ENCODE measurements at regions not wholly inside any gene's neighbourhood (a gene's known extent, or its start where the extent isn't known, plus 50 kb on each side); places are given as distances from the start of the nearest gene placed in this dataset.

- H3K4me1 Mint-ChIP-seq: peaks cover 5% of the 10 kb centered on the region
- H3K27me3 Mint-ChIP-seq: no peaks in the 10 kb centered on the region
- H3K36me3 Mint-ChIP-seq: no peaks in the 10 kb centered on the region
- H3K9me3 Mint-ChIP-seq: peaks cover 3% of the 10 kb centered on the region
- H3K4me3 Mint-ChIP-seq: no peak overlapping the region
- no peak overlapping the region for H3K27ac Mint-ChIP-seq
Observed at GRCh38 chr2:6254441-6254840, 562.3 kb downstream of the SOX11 start.

- no peaks in the 10 kb centered on the region for H3K4me1 Mint-ChIP-seq
- no peak overlapping the region for H3K4me3 Mint-ChIP-seq
- no peak overlapping the region for H3K27ac Mint-ChIP-seq
- no peaks in the 10 kb centered on the region for H3K36me3 Mint-ChIP-seq
- peaks cover 4% of the 10 kb centered on the region for H3K9me3 Mint-ChIP-seq
- peaks cover 1% of the 10 kb centered on the region for H3K27me3 Mint-ChIP-seq
Observed at GRCh38 chr2:6264198-6264597, 572.0 kb downstream of the SOX11 start.

DNA sequence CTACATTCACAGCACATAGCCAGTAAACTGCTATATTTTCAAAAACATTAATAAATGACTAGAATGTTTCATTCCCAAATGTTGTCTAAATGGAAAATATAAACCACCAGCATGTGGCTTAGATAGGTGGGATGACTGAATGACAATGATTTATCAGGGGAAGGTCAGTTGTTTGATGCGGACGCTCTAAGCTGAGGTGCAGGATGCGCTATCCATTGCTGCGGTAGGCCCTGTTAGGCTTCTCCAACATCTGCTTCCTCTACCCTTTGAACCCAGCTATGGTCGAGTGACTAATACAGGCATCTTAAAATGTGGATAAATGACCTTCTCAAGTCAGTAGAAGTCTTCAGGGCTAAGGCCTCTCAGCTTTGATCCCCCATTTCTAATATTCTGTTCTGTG lies 584.2 kb downstream of the CMPK2 start:
- H3K27me3 Mint-ChIP-seq: no peaks in the 10 kb centered on the region
- peaks cover 9% of the 10 kb centered on the region for H3K9me3 Mint-ChIP-seq
- H3K36me3 Mint-ChIP-seq: no peaks in the 10 kb centered on the region
- no peak overlapping the region for H3K27ac Mint-ChIP-seq
- H3K4me1 Mint-ChIP-seq: no peaks in the 10 kb centered on the region
- no peak overlapping the region for H3K4me3 Mint-ChIP-seq

DNA sequence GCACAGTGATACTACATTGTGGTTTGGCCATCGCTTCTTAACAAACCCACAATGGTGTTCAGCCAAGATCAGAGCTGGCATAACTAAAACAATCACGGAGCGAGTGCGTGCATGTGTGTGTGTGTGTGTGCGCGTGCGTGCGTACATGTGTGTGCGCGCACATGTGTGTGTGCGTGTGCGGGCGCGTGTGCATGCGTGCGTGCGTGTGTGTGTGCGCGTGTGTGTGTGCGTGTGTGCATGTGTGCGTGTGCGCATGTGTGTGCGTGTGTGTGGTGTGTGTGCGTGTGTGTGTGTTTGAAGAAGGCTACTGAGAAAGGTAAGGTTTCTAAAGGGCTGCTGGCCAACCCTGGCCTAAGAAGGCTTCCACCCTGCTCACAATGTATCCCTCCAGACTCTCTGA lies 582.4 kb downstream of the CMPK2 start:
- Mint-ChIP-seq H3K9me3 (peaks cover 6% of the 10 kb centered on the region), H3K36me3 (no peaks in the 10 kb centered on the region), H3K4me3 (no peak overlapping the region), H3K4me1 (no peaks in the 10 kb centered on the region), H3K27me3 (no peaks in the 10 kb centered on the region), H3K27ac (no peak overlapping the region)

- H3K4me1 Mint-ChIP-seq: no peaks in the 10 kb centered on the region
- H3K9me3 Mint-ChIP-seq: peaks cover 11% of the 10 kb centered on the region
- no peak overlapping the region for H3K27ac Mint-ChIP-seq
- H3K36me3 Mint-ChIP-seq: no peaks in the 10 kb centered on the region
- no peaks in the 10 kb centered on the region for H3K27me3 Mint-ChIP-seq
- no peak overlapping the region for H3K4me3 Mint-ChIP-seq
Observed at GRCh38 chr2:6287406-6287805, 578.3 kb downstream of the CMPK2 start.

DNA sequence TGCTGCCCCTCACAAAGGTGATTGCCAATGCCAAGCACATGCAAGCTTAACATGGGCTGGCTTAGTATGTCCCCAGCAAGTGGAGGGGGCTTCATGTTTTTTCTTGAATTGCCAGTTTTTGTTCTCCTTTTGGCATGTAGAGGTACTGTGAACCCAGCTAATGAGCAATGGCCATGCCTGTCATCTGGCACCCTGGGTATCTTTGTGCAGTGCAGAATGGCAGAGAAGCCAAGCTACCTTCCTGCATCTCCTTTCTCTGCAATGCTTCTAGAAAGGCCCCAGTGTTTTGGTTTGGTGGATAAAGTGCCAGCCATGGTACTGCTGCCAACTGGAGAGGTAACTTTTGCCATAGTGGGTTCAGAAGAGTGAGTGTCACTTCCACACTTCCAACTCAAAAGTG lies 576.9 kb downstream of the CMPK2 start:
- no peaks in the 10 kb centered on the region for H3K4me1 Mint-ChIP-seq
- peaks cover 11% of the 10 kb centered on the region for H3K9me3 Mint-ChIP-seq
- no peak overlapping the region for H3K27ac Mint-ChIP-seq
- H3K4me3 Mint-ChIP-seq: no peak overlapping the region
- H3K36me3 Mint-ChIP-seq: no peaks in the 10 kb centered on the region
- no peaks in the 10 kb centered on the region for H3K27me3 Mint-ChIP-seq

DNA sequence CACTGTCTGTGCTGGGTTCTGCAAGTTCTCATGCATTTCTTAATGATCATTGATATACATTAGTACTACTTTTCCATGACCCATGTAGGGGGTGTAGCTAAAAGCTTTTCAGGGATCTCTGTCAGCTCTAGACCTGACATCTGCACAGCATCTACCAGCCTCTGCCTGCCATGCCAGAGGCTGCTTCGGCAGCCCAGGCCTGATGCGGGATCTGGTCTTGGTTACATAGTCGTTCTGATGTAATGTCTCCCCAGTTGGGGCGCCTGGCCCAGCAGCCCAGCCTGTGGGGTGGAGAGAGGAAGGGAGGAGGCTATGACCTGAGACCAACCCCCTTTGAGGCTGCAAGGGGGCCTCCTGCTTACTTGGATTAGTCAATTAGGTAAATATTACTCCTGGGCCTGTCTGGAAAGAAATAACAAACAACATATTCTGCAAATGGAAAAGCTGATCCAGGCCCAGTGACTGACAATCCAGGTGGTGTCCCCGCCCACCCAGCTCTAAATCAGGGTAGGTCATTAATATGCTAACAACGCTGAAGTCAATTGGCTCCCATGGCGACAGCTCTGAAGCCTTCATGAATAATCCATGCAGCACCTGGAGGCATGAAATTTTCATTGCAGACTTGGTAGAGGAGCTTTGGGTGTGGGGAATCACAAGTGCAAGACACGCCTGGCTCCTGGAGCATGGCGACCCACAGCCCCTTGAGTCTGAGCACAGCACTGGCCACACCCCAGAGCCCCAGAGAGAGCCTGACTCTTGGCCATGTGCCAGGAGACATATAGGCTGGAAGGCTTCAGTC lies 575.3 kb downstream of the CMPK2 start:
- Mint-ChIP-seq H3K27ac (no peak overlapping the region), H3K9me3 (peaks cover 11% of the 10 kb centered on the region), H3K4me1 (no peaks in the 10 kb centered on the region), H3K36me3 (no peaks in the 10 kb centered on the region), H3K27me3 (no peaks in the 10 kb centered on the region), H3K4me3 (no peak overlapping the region)

DNA sequence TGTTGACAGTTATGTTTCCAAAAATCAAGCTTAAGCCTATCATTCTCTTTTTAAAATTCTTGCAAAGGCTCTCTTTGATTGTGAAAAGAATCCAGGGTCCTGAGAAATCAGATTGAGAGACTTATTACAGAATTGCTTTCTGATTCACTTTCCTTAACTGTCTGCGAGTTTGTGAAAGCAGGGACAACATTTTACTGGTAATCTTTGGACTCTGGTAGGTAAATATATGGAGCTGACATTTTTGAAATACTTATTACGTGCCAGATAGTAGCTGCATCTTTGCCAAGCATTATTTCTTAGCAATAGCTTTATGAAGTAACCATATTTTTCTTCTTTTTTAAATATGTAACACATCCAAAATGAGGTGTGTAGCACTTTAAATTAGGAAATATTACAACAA lies 570.9 kb downstream of the CMPK2 start:
- H3K36me3 Mint-ChIP-seq: no peaks in the 10 kb centered on the region
- no peak overlapping the region for H3K27ac Mint-ChIP-seq
- H3K27me3 Mint-ChIP-seq: peaks cover 2% of the 10 kb centered on the region
- H3K9me3 Mint-ChIP-seq: peaks cover 15% of the 10 kb centered on the region
- no peak overlapping the region for H3K4me3 Mint-ChIP-seq
- H3K4me1 Mint-ChIP-seq: no peaks in the 10 kb centered on the region

DNA sequence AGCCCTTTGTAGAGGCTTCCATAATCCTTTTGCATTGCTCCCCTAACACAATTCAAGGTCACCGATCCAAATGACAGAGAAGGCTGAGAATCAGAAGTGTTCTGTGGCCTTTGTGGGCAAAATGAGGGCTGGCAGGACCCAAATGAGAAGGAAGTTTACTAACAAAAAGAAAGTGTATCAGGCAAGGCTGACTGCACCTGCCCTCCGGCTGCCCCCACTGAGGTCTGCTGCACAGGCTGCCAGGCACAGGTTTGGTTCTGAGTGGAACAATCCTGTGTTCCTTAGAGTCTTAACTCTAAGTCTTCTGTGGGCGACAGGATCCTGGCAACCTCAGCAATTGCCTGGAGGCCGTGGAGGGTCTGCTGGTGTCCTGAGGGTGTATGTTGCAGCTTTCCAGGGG lies 568.5 kb downstream of the CMPK2 start:
- Mint-ChIP-seq H3K4me3 (no peak overlapping the region), H3K9me3 (peaks cover 6% of the 10 kb centered on the region), H3K4me1 (no peaks in the 10 kb centered on the region), H3K36me3 (no peaks in the 10 kb centered on the region), H3K27me3 (peaks cover 2% of the 10 kb centered on the region), H3K27ac (no peak overlapping the region)

DNA sequence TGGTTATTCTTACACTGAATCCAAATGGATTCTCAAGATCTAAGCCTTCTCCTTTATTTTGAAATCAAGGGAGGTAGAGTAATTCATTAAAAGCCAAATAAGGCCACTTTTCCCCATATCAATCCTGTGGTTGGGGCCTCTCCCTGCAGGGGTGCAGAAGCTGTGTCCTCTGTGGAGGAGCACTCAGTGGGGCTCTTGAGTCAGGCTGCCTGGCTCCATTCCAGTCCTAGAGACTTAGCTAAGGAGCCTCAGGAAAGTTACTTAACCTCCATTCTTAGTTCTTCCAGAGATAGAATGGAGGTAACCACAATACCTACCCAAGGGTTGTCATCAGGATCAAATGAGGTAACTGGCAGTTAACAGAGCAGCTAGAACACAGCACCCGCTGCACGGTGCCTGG lies 564.3 kb downstream of the CMPK2 start:
- no peaks in the 10 kb centered on the region for H3K4me1 Mint-ChIP-seq
- no peak overlapping the region for H3K4me3 Mint-ChIP-seq
- peaks cover 7% of the 10 kb centered on the region for H3K9me3 Mint-ChIP-seq
- H3K27me3 Mint-ChIP-seq: no peaks in the 10 kb centered on the region
- H3K27ac Mint-ChIP-seq: no peak overlapping the region
- H3K36me3 Mint-ChIP-seq: no peaks in the 10 kb centered on the region

DNA sequence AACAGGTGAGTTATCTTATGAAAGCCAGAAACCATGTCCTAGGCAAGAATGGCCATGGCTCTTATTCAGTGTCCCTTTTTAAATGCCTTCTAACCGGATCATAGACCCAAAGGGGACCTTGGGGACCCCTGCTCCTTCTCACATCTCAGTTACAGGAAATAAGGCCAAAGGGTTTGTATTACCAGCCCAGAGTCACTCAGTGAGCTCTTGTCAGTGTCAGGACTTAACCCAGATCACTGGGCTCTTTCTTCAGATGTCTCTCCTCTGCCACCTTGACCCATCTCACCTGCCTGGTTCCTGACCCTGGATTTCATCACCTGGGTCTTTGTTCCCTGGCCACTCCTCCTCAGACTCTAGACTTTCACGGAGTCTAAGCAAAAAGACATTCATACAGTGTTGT lies 556.7 kb downstream of the CMPK2 start:
- no peak overlapping the region for H3K4me3 Mint-ChIP-seq
- H3K27me3 Mint-ChIP-seq: no peaks in the 10 kb centered on the region
- H3K27ac Mint-ChIP-seq: no peak overlapping the region
- no peaks in the 10 kb centered on the region for H3K4me1 Mint-ChIP-seq
- peaks cover 9% of the 10 kb centered on the region for H3K9me3 Mint-ChIP-seq
- no peaks in the 10 kb centered on the region for H3K36me3 Mint-ChIP-seq

DNA sequence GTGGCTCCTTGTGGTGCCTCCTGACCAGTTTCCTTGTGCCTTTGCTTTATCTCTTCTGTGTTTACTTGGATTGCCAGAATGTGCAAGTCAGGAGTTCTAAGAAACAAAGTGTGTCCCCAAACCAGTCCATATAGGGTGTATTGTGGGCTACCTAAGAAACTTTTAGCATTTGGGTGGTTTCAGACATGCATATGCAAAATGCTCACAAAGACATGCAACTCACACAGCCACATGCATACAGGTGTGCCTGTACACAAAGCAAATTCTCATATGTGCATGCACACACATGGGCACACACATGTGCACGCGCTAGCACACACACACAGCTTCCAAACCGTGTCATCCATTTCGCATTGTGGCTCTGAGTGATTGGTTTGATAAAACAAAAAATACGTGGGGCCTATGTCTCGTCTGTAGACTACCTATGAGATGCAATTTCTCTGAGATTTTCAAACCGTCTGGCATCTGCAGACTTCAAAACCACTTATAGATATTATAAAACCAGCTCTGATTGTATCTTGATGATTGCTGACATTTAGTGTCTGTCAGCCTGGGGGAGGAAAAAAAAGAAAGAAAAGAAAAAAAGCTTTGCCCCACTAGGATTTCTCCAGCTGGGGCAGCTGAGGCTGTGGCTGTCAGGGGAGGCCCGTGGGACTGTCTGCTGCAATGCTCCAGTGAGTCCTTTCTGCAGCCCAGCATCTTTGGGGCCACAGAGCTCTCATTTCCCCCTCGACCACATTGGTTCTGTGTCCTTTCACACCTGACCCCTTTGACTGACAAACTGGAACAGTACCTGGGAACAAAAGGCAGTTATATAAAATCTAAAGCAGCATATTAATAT lies 556.1 kb downstream of the CMPK2 start:
- H3K27ac Mint-ChIP-seq: no peak overlapping the region
- no peak overlapping the region for H3K4me3 Mint-ChIP-seq
- no peaks in the 10 kb centered on the region for H3K27me3 Mint-ChIP-seq
- H3K9me3 Mint-ChIP-seq: peaks cover 10% of the 10 kb centered on the region
- no peaks in the 10 kb centered on the region for H3K4me1 Mint-ChIP-seq
- H3K36me3 Mint-ChIP-seq: no peaks in the 10 kb centered on the region

GRCh38 chr2:6310256-6311215 lies 555.2 kb downstream of the CMPK2 start:
- Mint-ChIP-seq H3K27ac (no peak overlapping the region), H3K4me1 (no peaks in the 10 kb centered on the region), H3K36me3 (no peaks in the 10 kb centered on the region), H3K27me3 (no peaks in the 10 kb centered on the region), H3K9me3 (peaks cover 6% of the 10 kb centered on the region), H3K4me3 (no peak overlapping the region)

GRCh38 chr2:6312367-6312766 lies 553.3 kb downstream of the CMPK2 start:
- Mint-ChIP-seq H3K36me3 (no peaks in the 10 kb centered on the region), H3K27me3 (no peaks in the 10 kb centered on the region), H3K4me1 (no peaks in the 10 kb centered on the region), H3K27ac (no peak overlapping the region), H3K4me3 (no peak overlapping the region), H3K9me3 (peaks cover 6% of the 10 kb centered on the region)

GRCh38 chr2:6314218-6314960 lies 551.3 kb downstream of the CMPK2 start:
- H3K9me3 Mint-ChIP-seq: peaks cover 6% of the 10 kb centered on the region
- H3K27me3 Mint-ChIP-seq: no peaks in the 10 kb centered on the region
- H3K4me1 Mint-ChIP-seq: no peaks in the 10 kb centered on the region
- H3K36me3 Mint-ChIP-seq: no peaks in the 10 kb centered on the region
- no peak overlapping the region for H3K4me3 Mint-ChIP-seq
- H3K27ac Mint-ChIP-seq: no peak overlapping the region
